NCI-H1694 treated with DMSO at 0.1 percent for 48 hours (cell line): ENCODE measurements at regions not wholly inside any gene's neighbourhood (a gene's known extent, or its start where the extent isn't known, plus 50 kb on each side); places are given as distances from the start of the nearest gene placed in this dataset.
A peak's percentile ranks its signal among the peaks of the same experiment; 100 is the strongest.

Experiments
- DNase-seq: peaks from one replicate; lab custom pipeline; 2025; lab: John Stamatoyannopoulos, UW

DNA sequence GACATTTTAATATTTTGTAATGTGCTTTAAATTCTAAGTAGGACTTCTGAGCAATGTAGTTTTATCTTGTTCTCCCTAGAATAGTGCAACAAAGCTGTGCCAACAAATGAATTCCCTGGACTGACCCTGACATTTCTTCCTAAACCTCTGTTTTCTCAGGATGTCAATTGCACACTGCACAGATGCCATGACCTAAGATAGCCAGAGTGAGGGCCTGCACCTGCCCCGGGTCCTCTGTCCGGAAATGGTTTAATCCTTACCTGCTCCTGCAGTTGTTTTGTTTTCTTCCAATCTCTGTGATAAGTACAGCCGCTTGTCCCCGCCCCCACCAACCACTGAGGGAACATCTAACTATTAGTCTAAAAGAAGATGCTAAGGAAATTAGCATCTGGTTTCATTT, 831.5 kb downstream of the GALC start:
- no peak for DNase-seq

DNA sequence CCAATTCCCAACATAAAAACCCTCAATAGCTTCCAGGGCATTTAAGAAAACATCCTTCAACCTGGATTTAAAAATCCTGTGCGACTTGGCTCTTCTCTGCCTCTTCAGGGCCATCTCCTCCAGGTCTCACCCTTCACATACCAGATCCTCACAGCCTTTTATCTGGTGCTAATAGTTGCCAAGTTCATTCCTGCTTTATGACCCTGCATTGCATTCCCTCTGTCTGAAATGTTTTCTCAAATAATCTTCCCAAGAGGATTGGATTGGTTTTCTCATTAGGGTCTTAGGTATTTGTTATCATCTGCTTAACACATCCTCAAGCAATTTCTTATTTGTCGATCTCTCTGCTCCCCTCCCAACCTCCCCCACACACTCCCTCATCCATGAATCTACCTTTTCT, 832.0 kb downstream of the GALC start:
- no peak for DNase-seq

- no peak for DNase-seq
Observed at GRCh38 chr14:87158283-87158682, 834.7 kb downstream of the GALC start.

DNA sequence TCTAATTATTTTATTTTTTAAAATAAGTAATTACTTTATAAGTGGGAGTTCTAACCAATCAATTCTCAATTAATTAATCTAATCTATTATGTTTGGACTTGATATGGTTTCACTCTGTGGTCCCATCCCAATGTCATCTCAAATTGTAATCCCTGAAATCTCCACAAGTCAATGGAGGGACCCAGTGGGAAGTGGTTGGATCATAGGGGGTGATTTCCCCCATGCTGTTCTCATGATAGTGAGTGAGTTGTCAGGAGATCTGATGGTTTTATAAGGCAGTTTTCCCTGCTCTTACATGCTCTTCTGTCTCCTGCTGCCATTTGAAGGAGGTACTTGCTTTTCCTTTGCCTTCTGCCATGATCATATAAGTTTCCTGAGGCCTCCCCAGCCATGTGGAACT, 836.1 kb downstream of the GALC start:
- DNase-seq, result no peak

DNA sequence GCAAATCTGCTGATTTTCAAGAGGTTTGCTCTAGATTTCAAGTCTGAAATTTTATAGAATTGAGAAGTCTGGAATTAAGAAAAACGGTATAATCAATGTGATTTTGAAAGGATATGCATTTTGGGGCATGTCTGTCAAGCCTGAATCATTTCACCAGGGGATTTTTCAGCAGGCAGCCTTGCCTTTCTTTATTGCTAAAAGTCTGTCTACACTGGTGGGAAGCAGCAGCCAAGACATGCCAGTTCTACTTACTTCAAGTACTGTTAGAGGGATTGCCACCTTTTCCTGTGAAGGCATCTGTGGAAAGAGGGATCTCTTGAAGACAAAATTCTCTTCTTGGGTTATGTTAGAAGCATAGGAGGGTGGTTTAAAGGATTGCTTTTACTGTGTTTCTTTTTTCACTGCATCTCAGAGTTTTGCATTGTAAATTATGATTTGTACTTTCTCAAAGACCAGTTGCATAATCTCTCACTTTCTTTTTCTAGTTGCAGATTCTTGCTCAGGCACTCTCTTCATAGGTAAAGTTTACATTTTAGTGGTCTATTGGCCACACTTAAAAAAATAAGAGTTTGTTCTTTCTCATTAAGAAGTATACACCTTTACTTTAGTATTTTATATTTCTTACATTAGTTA, 837.0 kb downstream of the GALC start:
- DNase-seq, result no peak

GRCh38 chr14:87153901-87154300, 839.1 kb downstream of the GALC start:
- no peak for DNase-seq

- no peak for DNase-seq
Observed at GRCh38 chr14:87153391-87153790, 839.6 kb downstream of the GALC start.

- peak; percentile 53 for DNase-seq
Observed at GRCh38 chr14:87152693-87153092, 840.3 kb downstream of the GALC start.

GRCh38 chr14:87149583-87150354, 843.2 kb downstream of the GALC start:
- no peak for DNase-seq

DNA sequence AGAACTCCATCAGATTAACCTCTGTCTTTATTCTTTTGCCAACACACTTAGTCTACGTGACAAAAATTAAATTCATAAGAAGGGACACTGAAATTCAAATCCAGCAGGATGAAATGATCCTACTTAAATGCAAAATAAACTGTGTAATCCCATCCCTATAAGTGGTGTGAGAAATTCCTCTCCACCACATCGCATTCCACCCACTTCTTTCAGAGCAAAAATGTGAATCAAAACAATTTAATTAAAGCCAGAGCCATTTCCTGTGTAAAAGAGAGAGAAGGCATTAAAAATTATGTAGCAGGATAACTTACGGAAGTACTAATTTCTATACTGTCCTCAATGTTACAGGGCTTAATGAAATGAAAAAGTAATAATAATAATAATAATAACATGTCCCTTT, 844.3 kb downstream of the GALC start:
- no peak for DNase-seq

GRCh38 chr14:87142551-87143211, 850.3 kb downstream of the GALC start:
- DNase-seq, result no peak

- DNase-seq, result no peak
Observed at GRCh38 chr14:87141801-87142200, 851.2 kb downstream of the GALC start.

DNA sequence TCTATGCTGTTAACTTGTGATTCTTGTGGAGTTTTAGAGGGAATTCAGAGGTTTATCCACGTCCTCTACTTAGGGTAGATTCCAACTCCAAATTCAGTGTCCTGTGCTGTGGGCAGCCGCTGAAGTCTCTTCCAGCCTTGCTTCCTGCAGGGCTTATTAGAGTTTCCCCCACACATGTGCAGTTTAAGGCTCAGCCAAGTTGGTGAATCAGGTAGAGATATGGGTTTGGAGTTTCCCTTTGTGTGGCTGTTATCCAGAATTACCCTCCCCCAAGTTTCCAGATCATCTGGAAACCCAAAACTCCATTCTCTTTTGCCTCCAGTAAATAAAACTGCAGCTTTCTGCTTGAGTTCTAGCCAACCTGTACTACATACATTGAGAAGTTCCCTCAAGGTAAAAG, 853.7 kb downstream of the GALC start:
- no peak for DNase-seq

- DNase-seq, result peak; percentile 22
Observed at GRCh38 chr14:87133073-87133801, 859.7 kb downstream of the GALC start.

GRCh38 chr14:87131879-87132278, 861.1 kb downstream of the GALC start:
- peak; percentile 83 for DNase-seq

GRCh38 chr14:87122166-87122565, 870.8 kb downstream of the GALC start:
- DNase-seq, result no peak

- DNase-seq, result no peak
Observed at GRCh38 chr14:87121716-87122115, 871.3 kb downstream of the GALC start.

GRCh38 chr14:87115234-87115633, 877.7 kb downstream of the GALC start:
- DNase-seq, result no peak

DNA sequence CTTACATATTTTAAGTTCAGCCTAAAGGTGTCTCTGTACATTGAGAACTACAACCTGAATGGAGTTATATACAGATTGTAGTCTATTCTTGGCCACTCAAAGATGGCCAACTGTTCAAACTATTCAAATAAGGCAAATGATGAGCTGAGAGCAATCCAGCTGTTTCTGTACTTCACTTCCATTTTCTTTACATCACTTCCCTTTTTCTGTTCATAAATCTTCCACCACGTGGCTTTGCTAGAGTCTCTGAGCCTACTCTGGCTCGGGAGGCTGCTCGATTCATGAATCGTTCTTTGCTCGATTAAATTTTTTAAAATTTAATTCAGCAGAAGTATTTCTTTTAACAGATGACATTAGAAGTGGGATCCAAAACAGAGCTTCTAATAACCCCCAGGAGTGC, 879.7 kb downstream of the GALC start:
- DNase-seq, result no peak

- peak; percentile 83 for DNase-seq
Observed at GRCh38 chr14:87111741-87112140, 881.2 kb downstream of the GALC start.

- no peak for DNase-seq
Observed at GRCh38 chr14:87111126-87111525, 881.9 kb downstream of the GALC start.

DNA sequence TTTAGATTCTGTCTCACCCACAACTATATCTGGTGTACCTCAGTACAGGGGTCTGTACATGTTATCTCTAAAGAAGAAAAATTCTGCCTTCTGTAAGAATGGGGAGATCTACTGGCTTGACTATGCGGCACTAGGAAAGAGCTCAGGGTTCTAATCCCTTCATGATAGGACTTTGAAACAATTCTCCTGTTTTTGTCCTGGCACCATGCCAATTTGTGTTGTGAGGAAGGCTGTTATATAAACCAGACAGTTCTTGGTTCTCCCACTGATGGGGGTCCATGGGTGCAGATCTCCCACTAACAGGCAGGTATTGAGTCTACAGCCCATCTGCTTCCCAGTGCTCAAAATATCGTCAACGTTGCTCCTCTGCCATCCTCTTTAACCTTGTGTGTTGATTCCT, 883.7 kb downstream of the GALC start:
- DNase-seq, result no peak

GRCh38 chr14:87108726-87109125, 884.3 kb downstream of the GALC start:
- peak; percentile 66 for DNase-seq
